Stimulated activated effector memory CD8-positive, alpha-beta T cell treated with anti-CD3 and anti-CD28 coated beads, Interleukin-12 subunit alpha, Interleukin-12 subunit beta, amount 100 ng/mL, for 72 hours (primary cell): ENCODE measurements at regions not wholly inside any gene's neighbourhood (a gene's known extent, or its start where the extent isn't known, plus 50 kb on each side); places are given as distances from the start of the nearest gene placed in this dataset.
"Not testable (repeated sequence)": the region's sequence is repeated elsewhere in the genome, so short reads cannot be mapped to it uniquely, and the experiment has no call there.

Experiments
- ATAC-seq: fragments of 150-1000 bp; cut with Tn5 transposase; 2 replicates; pipeline ENCODE4 v1.10.0; 2021
- DNase-seq, 2 donors: peaks; one replicate each; pipeline ENCODE4 v3.0.0; 2021 to 2022; ENCODE audit warnings: low spot score in 2 of 2
- H3K27ac Mint-ChIP-seq: one replicate; pipeline ENCODE4 v1.8.0; 2022; ENCODE audit warnings: mild to moderate bottlenecking, mixed read lengths
- H3K36me3 Mint-ChIP-seq: one replicate; pipeline ENCODE4 v1.8.0; 2022; ENCODE audit warnings: mild to moderate bottlenecking, mixed read lengths
- H3K4me1 Mint-ChIP-seq: one replicate; pipeline ENCODE4 v1.8.0; 2022; ENCODE audit warnings: mixed read lengths
- H3K4me3 Mint-ChIP-seq: one replicate; pipeline ENCODE4 v1.8.0; 2022; ENCODE audit warnings: mild to moderate bottlenecking, mixed read lengths
- H3K9me3 Mint-ChIP-seq: one replicate; pipeline ENCODE4 v1.8.0; 2022; ENCODE audit warnings: mixed read lengths

DNA sequence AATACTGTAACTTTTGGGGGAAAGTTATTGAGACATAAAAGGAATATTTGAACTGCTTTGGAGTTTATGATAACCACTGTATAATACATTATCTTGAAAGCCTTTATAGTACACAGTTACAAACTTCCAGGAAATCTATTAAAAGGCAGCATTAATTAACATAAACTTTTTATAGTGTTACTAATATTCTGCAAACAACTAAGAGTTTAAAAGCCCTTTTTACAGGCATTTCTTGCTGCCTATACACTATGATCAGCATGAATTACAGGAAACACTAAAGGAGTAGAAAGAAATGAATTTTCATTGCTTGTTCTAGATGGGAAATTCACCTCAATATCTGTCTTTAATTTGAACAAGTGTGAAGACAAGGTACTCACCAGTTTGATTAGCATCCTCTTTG, 252.3 kb upstream of the ZFP64 start:
- no peaks in the 10 kb centered on the region for H3K4me1 Mint-ChIP-seq
- no peak overlapping the region for H3K4me3 Mint-ChIP-seq
- no peak for ATAC-seq
- H3K9me3 Mint-ChIP-seq = no peaks in the 10 kb centered on the region
- H3K27ac Mint-ChIP-seq = no peak overlapping the region
- H3K36me3 Mint-ChIP-seq = no peaks in the 10 kb centered on the region
- DNase-seq = no peak

DNA sequence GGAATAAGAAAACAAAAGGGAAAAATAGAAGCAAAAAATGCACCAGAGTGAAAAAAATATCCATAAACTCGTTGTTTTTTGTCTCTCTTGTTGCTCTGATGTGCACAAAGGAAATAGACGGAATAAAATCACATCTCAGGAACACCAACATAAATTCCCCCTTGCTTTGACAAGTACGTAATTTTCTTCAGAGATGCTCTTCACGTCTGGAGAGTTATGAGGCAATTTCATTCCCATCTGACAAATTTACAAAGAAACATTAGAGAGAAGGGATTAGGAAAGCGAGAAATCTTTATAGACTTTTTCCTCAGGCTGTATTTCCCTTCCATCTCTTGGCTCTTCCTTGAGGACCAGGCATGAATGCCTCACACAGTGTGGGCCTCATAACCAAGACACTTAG, 250.1 kb upstream of the ZFP64 start:
- H3K4me1 Mint-ChIP-seq = no peaks in the 10 kb centered on the region
- DNase-seq (no peak), ATAC-seq (no peak)
- H3K4me3 Mint-ChIP-seq = no peak overlapping the region
- H3K9me3 Mint-ChIP-seq = no peaks in the 10 kb centered on the region
- no peak overlapping the region for H3K27ac Mint-ChIP-seq
- H3K36me3 Mint-ChIP-seq = no peaks in the 10 kb centered on the region

DNA sequence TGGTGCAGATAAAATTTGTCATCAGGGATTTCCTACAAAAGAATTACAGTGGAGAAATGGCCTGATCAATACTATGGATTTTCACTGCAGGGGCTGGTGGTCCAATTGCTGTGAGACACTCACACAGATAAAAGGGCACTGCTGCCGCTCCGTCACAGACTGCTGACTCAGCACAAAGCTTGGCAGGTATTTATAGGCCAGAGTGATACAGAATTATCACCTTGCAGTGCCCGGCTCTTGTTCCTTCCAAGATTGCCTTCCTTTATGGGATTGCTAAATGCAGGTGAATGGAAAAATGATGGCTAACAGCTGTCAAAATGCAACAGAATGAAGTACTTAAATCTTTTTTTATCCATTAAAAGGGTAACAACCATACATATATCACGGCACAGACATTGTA, 247.8 kb upstream of the ZFP64 start:
- Mint-ChIP-seq H3K4me1 (no peaks in the 10 kb centered on the region), H3K4me3 (no peak overlapping the region), H3K9me3 (no peaks in the 10 kb centered on the region), H3K36me3 (no peaks in the 10 kb centered on the region), H3K27ac (no peak overlapping the region)
- DNase-seq = no peak
- ATAC-seq = no peak

DNA sequence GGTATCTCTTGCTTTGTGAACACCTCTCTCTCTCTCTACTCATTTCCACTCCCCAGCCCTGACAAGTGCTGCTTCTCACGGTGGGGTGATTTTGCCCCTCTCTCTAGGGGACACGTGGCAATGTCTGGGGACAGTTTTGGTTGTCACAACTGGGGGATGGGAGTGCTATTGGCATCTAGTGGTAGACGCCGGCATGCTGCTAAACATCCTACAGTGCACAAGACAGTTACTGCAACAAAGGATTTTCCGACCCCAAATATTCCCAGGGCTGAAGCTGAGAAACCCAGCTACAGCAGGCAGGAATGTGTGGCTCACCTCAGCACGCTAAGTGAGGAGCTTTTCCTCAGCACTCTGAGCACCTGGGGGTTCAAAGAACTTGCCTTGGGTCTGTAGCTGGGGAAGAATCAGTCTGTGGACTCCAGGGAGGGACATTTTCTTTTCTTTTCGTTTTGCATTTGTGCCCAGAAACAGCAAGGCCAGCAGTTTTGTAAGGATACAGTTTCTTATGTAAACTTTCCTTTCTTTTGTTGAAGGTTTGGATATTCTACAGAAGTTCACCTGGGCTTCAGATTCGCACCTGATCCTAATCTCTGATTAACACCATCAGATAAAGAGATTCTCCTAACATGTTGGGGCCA, 246.9 kb upstream of the ZFP64 start:
- no peaks in the 10 kb centered on the region for H3K4me1 Mint-ChIP-seq
- no peaks in the 10 kb centered on the region for H3K36me3 Mint-ChIP-seq
- no peak for DNase-seq
- no peaks in the 10 kb centered on the region for H3K9me3 Mint-ChIP-seq
- ATAC-seq = no peak
- no peak overlapping the region for H3K4me3 Mint-ChIP-seq
- H3K27ac Mint-ChIP-seq = no peak overlapping the region

DNA sequence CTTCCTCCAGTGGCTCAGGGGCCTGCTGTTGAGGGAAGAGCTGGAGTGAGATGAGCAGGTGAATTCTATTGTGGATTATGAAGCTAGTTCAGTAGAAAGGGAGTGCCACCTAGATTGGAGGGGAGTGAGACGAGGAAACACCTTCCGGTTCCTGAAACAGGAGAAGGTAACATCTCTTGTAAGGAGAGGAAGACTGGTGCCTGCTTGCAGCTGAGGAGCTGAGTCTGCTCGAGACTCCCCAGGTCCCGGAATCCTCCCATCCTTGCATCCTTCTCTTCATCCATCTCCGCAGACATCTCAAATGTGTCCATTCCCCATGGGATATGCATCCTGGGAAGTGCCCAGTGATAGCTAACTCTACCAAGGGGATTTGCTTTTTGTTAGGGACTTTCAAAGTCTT, 242.9 kb upstream of the ZFP64 start:
- DNase-seq = no peak
- Mint-ChIP-seq H3K4me3 (no peak overlapping the region), H3K4me1 (no peaks in the 10 kb centered on the region), H3K27ac (no peak overlapping the region), H3K36me3 (no peaks in the 10 kb centered on the region), H3K9me3 (no peaks in the 10 kb centered on the region)
- no peak for ATAC-seq

DNA sequence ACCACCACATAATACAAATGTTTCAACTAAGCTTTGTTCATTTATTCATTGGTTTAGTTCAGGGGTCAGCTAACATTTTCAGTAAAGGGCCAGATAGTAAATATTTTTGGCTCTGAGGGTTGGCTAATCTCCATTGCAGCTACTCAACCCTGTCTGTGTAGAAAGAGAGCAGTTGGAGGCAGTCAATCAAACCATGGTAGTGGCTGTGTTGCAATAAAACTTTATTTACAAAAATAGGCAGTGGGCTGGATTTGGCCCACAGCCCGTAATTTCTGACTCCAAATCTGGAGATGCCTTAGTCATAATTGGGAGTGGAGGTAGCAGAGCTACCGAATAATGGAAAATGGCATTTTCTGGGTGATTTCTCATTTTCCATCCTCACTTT, 242.5 kb upstream of the ZFP64 start:
- DNase-seq (no peak), ATAC-seq (no peak)
- Mint-ChIP-seq H3K4me1 (no peaks in the 10 kb centered on the region), H3K36me3 (no peaks in the 10 kb centered on the region), H3K4me3 (no peak overlapping the region), H3K9me3 (peaks cover 3% of the 10 kb centered on the region), H3K27ac (no peak overlapping the region)

DNA sequence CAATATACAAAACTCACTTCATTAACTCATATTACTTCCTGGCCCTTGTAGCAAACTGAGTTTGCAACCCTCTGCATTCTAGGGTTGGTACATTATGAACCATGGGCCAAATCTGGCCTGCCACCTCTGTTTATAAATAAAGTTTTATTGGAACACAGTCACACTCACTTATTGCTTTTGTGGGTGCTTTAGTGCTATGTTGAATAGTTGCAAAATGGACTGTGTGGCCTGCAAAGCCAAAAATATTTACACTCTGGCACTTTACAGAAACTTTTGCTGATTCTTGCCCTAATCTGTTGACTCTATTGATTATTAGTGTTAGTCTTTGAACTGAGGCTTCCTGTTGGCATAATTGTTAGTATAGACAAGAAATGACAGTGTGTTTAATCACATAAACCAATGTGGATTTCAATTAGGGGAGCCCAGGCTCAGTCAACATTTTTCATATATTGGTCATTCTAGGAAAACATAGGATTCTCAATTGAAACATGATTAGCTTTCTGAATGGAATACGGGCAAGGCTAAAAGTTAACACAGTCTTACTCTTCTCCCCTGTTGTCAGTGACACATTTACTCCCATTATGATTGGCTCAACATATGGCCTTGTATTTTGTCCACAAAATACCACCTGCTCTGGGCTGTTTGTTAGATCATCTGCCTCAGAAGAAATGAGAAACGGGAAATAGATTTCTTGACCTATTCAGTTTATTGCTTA, 241.9 kb upstream of the ZFP64 start:
- Mint-ChIP-seq H3K9me3 (peaks cover 3% of the 10 kb centered on the region), H3K4me3 (no peak overlapping the region), H3K27ac (no peak overlapping the region), H3K36me3 (no peaks in the 10 kb centered on the region), H3K4me1 (no peaks in the 10 kb centered on the region)
- no peak for DNase-seq
- ATAC-seq = no peak

DNA sequence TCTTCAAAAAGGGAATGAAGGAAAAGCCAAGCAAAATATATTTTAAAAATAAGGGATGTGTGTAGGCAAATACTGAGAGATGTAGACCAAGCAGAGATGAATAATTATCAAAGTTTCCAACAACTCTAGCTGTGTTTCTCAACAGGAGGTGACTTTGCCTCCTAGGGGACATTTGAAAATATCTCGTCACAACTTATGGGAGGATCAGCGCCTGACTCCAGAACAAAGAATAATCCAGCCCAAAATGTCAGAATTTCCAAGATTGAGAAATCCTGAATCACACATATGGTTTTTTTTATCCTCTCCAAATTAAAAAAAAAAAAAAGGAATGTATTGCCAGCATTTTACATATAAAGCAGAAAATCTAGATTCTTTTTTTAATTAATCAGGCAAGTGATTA, 241.2 kb upstream of the ZFP64 start:
- H3K9me3 Mint-ChIP-seq = peaks cover 3% of the 10 kb centered on the region
- H3K36me3 Mint-ChIP-seq = no peaks in the 10 kb centered on the region
- no peak overlapping the region for H3K4me3 Mint-ChIP-seq
- no peak for DNase-seq
- H3K27ac Mint-ChIP-seq = no peak overlapping the region
- no peak for ATAC-seq
- no peaks in the 10 kb centered on the region for H3K4me1 Mint-ChIP-seq

DNA sequence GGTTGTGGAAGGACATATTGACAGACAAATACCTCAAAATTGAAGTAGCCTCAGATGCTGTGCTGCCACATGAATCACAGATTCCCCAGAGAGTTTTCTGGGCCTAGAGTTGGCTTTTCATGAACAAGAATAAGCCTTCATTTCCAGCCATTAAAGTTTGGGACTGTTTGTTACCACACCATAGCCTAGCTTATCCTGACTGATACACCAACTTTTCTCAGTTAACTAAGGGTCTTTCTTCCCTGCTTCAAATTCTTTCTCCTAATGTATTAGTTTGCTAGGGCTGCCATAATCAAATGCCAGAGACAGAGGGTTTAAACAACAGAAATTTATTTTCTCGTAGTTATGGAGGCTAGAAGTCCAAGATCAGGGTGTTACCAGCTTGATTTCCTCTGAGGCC, 237.4 kb upstream of the ZFP64 start:
- Mint-ChIP-seq H3K4me3 (no peak overlapping the region), H3K27ac (no peak overlapping the region), H3K9me3 (peaks cover 6% of the 10 kb centered on the region), H3K36me3 (peaks cover 10% of the 10 kb centered on the region), H3K4me1 (peaks cover 10% of the 10 kb centered on the region)
- DNase-seq = no peak
- no peak for ATAC-seq

DNA sequence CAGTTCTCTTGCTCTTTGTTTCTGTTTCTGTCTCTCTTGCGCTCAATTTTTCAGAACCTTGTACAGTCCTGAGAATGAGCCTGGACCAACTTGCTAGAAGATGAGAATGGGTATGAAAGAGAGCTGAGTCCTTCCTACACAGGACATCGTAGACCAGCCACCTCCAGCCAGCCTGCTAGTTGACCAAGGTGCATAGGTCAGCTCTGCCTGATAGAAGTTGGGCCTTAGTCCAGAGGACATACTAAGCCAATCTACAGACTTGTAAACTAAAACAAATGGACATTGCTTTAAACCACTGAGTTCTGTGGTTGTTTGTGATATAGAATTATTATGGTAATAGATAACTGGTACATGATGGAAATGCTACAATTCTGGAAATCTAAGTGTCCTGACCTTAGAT, 236.4 kb upstream of the ZFP64 start:
- Mint-ChIP-seq H3K36me3 (peaks cover 21% of the 10 kb centered on the region), H3K4me1 (peaks cover 19% of the 10 kb centered on the region), H3K9me3 (peaks cover 6% of the 10 kb centered on the region), H3K4me3 (no peak overlapping the region), H3K27ac (no peak overlapping the region)
- ATAC-seq = no peak
- no peak for DNase-seq

DNA sequence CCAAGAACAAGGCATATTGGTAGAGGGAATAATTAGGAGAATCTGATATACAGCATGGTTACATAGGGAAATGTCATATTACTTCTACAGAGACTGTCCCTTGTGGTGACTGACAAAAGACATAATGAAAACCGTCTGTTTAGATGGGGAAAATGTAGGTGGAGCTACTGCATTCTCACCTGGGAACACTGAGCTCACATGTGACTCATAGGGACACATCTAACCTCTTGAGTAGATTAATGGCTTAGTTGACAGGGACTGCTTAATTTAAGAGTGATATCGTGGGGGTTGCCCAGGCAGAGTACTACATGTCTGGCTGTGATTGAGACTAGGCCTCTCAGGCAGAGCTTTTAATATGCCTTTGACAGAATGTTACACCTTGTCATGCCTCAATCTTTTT, 235.3 kb upstream of the ZFP64 start:
- no peak overlapping the region for H3K27ac Mint-ChIP-seq
- H3K36me3 Mint-ChIP-seq = peaks cover 24% of the 10 kb centered on the region
- H3K4me3 Mint-ChIP-seq = no peak overlapping the region
- H3K9me3 Mint-ChIP-seq = peaks cover 6% of the 10 kb centered on the region
- DNase-seq (no peak), ATAC-seq (no peak)
- H3K4me1 Mint-ChIP-seq = peaks cover 19% of the 10 kb centered on the region

DNA sequence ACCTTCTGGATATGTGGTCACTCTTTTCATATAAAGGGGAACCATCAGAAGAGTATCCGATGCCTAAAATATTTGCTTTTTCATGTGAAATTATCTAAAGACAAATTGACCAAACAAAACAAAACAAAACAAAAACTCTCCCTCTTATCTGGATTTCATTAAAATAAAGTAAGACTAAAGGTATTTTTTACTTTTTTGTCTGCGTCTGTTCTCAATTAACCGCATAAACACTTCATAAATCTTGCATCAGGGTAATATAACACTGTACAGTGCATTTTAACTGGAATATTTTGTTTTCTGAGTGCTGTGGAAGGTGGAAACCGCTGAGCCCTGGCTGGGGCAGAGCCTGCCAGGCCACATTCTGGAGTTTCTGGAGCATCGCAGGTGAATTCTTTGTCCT, 234.1 kb upstream of the ZFP64 start:
- H3K4me3 Mint-ChIP-seq = no peak overlapping the region
- H3K36me3 Mint-ChIP-seq = peaks cover 24% of the 10 kb centered on the region
- ATAC-seq = no peak
- DNase-seq = no peak
- peaks cover 6% of the 10 kb centered on the region for H3K9me3 Mint-ChIP-seq
- peaks cover 19% of the 10 kb centered on the region for H3K4me1 Mint-ChIP-seq
- H3K27ac Mint-ChIP-seq = no peak overlapping the region

DNA sequence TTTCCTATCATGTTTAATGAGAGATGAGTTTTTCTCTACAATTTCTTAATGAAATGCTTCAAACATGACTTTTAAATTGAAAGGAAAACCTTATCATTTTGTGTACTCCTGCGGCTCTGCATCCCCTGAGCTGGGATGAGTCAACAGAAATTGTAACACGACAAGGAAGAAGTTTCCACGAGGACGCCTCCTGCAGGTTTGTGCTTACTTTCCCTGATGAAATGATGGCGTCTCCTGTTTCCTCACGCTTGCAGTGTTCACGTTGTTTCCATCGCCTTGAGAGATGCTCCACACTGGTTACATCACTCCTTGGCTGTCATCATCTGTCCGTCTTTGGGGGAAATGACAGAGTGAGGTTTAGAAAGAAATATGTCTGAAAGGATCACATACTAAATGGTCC, 233.7 kb upstream of the ZFP64 start:
- Mint-ChIP-seq H3K9me3 (peaks cover 6% of the 10 kb centered on the region), H3K4me1 (peaks cover 19% of the 10 kb centered on the region), H3K36me3 (peaks cover 24% of the 10 kb centered on the region), H3K4me3 (no peak overlapping the region), H3K27ac (peak overlapping the region; percentile 96)
- ATAC-seq (no peak), DNase-seq (no peak)

DNA sequence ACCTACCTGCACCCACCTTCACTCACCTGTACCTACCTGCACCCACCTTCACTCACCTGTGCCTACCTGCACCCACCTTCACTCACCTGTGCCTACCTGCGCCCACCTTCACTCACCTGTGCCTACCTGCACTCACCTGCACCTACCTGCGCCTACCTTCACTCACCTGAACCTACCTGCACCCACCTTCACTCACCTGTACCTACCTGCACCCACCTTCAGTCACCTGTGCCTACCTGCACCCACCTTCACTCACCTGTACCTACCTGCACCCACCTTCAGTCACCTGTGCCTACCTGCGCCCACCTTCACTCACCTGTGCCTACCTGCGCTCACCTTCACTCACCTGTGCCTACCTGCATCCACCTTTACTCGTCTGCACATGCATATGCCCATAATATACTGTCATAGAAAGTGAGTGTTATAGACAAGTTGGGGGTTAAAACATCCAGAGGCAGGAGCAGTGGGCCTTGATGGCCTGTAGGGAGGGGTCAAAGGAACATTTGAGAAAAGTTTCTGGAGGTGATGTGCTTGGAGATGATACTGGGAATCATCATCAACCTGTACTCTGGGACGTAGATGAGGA, 232.9 kb upstream of the ZFP64 start:
- DNase-seq, ATAC-seq, H3K4me3 Mint-ChIP-seq, H3K9me3 Mint-ChIP-seq: not testable (repeated sequence)
- Mint-ChIP-seq H3K4me1 (peaks cover 19% of the 10 kb centered on the region), H3K36me3 (peaks cover 24% of the 10 kb centered on the region), H3K27ac (peak overlapping the region; percentile 96)

DNA sequence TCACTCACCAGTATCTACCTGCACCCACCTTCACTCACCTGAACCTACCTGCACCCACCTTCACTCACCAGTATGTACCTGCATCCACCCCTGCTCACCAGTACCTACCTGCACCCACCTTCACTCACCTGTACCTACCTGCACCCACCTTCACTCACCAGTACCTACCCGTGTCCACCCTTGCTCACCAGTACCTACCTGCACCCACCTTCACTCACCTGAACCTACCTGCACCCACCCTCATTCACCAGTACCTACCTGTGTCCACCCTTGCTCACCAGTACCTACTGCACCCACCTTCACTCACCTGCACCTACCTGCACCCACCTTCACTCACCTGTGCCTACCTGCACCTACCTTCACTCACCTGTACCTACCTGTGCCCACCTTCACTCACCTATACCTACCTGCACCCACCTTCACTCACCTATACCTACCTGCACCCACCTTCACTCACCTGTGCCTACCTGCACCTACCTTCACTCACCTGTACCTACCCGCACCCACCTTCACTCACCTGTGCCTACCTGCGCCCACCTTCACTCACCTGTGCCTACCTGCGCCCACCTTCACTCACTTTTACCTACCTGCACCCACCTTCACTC, 232.1 kb upstream of the ZFP64 start:
- not testable (repeated sequence) for DNase-seq, H3K4me3 Mint-ChIP-seq, H3K9me3 Mint-ChIP-seq, ATAC-seq
- Mint-ChIP-seq H3K4me1 (peaks cover 19% of the 10 kb centered on the region), H3K36me3 (peaks cover 24% of the 10 kb centered on the region), H3K27ac (peak overlapping the region; percentile 96)
